HG03025 (cell line): ENCODE measurements at regions not wholly inside any gene's neighbourhood (a gene's known extent, or its start where the extent isn't known, plus 50 kb on each side); places are given as distances from the start of the nearest gene placed in this dataset.
"Not testable (repeated sequence)": the region's sequence is repeated elsewhere in the genome, so short reads cannot be mapped to it uniquely, and the experiment has no call there.

Source experiments
- ATAC-seq: cut with Tn5 transposase; IDR thresholded peaks from one replicate; pipeline ENCODE4 v1.9.1; 2021; ENCODE audit warnings: mild to moderate bottlenecking, moderate library complexity; ENCODE audit not compliant: unreplicated experiment, low FRiP score

- ATAC-seq = not testable (repeated sequence)
These were observed 146.9 kb upstream of the APOOL start for GRCh38 chrX:84856791-84857190.

DNA sequence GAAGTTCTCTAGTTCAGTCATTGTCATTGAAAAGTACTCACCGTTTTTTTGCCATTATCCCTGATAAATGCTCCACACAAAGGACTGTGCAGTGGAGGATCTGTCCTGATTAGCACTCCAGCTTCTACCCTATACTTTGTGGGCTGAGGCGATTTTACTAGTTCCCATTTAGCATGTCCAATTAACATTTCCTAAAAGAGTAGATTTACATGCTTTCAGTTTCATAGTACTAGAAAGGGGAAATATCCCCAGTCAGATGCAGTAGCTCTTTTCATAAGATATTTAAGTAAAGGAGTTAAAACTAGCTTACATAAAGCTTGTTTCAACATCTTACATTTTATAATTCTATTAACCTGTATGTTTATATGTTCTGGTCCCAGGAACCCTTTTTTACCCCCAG lies 144.9 kb upstream of the APOOL start:
- ATAC-seq = not testable (repeated sequence)

DNA sequence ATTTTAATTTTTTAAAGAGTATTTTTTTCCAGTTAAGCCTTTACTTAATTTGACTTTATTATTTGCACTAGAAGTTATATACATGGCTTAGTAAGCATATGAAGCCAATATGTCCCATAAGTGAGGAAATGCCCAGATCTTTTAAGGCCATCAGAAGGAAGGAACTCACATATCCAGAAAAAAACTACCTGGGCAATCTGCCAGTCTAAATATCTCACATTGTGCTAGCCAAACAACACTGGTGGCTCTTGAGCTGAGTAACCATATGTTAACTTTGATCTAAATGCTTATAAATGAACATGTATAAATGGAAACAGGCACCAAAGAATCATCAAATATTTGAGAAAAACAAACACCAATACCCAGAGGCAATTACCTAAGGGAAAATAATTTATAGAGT lies 138.6 kb upstream of the APOOL start:
- no peak for ATAC-seq

- not testable (repeated sequence) for ATAC-seq
These were observed 133.4 kb upstream of the APOOL start for GRCh38 chrX:84870281-84870680.

DNA sequence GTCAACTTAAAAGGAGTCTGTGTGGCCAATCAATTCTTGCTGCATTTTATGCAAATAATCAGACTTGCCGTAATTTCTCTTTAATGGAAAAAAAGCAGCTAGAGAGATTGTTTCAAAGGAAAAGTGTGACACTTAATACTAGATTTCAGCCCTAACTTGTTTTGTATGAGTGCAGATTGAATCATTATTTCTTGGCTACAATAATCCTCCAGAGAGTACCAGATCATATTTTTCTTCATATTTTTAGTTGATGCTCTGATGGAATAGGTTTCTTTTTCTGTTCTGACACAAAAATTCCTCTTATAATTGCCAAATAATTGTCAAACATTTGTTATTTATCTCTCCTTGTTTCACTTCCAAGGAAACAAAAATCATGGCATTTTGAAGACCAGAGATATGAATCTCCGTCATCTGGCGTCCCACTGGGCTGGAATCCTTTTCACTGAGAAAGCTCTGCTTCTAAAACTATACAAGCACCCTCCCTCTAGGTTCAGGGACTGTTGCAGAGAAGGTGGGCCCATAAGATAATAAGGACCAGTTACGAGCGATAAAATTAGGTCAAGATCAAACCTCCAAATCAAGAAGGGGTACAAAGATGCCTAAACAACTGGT lies 131.4 kb upstream of the APOOL start:
- not testable (repeated sequence) for ATAC-seq

GRCh38 chrX:84873176-84873575 lies 130.5 kb upstream of the APOOL start:
- no peak for ATAC-seq

DNA sequence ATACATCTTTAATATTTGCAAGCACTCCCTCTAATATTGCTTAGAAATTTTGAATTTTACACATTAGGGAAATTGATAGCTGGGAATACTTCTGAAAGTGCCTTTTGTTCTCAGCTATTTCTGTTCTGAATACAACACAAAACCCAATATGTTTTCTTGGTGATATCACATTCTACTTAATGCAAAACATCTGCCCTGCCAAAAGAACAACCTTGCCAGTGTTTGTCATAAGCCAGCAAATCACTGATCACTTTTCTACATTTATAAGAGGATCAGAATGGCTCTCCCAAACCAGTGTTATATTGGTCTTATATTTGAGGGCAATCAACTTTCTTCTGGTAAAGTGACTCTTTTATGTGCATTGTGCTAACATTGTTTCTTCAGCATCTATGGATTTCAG lies 126.8 kb upstream of the APOOL start:
- no peak for ATAC-seq

DNA sequence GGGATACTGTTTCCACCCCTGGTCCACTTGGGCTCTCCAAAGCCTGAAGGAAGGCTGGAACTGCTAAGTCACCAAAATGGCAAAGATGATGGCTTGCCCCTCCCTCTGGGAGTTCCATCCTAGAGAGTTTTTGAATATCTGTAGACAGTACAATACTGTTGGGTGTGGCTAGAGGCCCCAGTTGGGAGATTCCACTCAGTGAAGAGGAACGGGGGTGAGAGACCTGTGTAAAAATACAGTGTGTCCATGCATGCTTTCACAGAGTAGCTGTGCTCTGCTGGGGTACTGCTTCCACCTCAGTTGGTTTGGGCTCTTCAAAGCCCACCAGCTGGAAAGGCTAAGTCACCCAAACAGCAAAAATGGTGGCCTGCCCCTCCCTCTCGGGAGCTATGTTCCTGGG lies 109.8 kb upstream of the APOOL start:
- no peak for ATAC-seq

DNA sequence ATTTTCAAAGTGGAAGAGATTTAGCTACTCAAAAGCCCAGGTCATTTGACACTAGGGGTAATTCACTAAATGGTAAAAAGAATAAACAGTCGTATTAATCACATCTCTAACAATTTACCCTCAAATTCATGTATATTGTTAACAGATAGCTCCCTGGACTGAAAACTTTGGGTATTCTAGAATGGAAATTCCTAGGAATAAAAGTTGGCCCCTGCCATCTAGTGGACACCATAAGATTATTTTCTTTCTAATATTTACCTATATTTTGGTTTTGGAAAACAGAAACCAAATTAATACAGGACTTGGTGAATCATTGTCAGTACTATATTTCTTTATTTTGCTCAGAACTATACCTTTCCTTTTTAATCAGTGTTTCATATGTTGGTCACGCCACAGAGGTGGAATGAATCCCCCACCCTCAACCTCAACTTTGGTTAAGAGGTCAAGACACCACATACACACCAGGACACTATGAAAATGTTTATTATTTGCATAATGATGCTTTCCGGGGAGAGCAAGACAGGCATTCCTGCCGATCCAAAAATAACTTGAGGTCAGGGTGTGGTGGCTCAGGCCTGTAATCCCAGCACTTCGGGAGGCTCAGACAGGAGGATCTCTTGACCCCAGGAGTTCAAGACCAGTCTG lies 96.2 kb upstream of the APOOL start:
- ATAC-seq = no peak

GRCh38 chrX:84909151-84909550 lies 94.5 kb upstream of the APOOL start:
- no peak for ATAC-seq

DNA sequence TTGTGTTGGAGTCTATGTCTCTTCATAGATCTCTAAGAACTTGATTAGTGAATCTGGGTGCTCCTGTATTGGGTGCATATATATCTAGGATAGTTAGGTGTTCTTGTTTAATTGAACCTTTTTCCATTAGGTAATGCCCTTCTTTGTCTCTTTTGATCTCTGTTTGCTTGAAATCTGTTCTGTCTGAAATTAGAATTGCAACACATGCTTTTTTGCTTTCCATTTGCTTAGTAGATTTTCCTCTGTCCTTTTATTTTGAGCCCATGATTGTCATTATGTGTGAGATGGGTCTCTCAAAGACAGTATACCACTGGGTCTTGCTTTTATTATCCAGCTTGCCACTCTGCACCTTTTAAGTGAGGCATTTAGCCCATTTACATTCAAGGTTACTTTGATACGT lies 79.1 kb upstream of the APOOL start:
- no peak for ATAC-seq

- no peak for ATAC-seq
These were observed 70.9 kb upstream of the APOOL start for GRCh38 chrX:84932814-84933213.

- no peak for ATAC-seq
These were observed 69.6 kb upstream of the APOOL start for GRCh38 chrX:84933956-84934556.
